ENCODE measurements at regions not wholly inside any gene's neighbourhood (a gene's known extent, or its start where the extent isn't known, plus 50 kb on each side); places are given as distances from the start of the nearest gene placed in this dataset.

GRCh38 chr2:198975779-198976178 lies 482.0 kb downstream of the SATB2 start:
- ATAC-seq (ENCODE audit: insufficient read depth, low FRiP score) (no peak), DNase-seq (no peak)
- Histone ChIP-seq H3K4me1 (ENCODE audit: control insufficient read depth in 5 of 5, insufficient read depth in 5 of 5, low read length in 5 of 5) (no peaks in the 10 kb centered on the region), H3K9ac (ENCODE audit: insufficient read depth in 1 of 2, low read length in 2 of 2) (no peak overlapping the region), H3K36me3 (ENCODE audit: control insufficient read depth in 4 of 4, insufficient read depth in 4 of 4, low read length in 4 of 4) (no peaks in the 10 kb centered on the region), H3K27me3 (ENCODE audit: control insufficient read depth in 3 of 3, insufficient read depth in 3 of 3, low read length in 2 of 3) (no peaks in the 10 kb centered on the region), H3K9me3 (ENCODE audit: control insufficient read depth in 4 of 4, insufficient read depth in 3 of 4, low read length in 3 of 4) (peaks cover 0 to 15% (median 10%) of the 10 kb centered on the region in 4 donors), H3K4me3 (no peak overlapping the region), H3K27ac (ENCODE audit: low read depth in 1 of 2, low read length in 1 of 2) (no peak overlapping the region)
- no peak for TF ChIP-seq CTCF (IDR thresholded peaks at IDR 0.05; ENCODE audit: control extremely low read depth, extremely low read depth)

- Histone ChIP-seq H3K27ac (ENCODE audit: low read depth in 1 of 2, low read length in 1 of 2) (no peak overlapping the region), H3K27me3 (ENCODE audit: control insufficient read depth in 3 of 3, insufficient read depth in 3 of 3, low read length in 2 of 3) (no peaks in the 10 kb centered on the region), H3K9me3 (ENCODE audit: control insufficient read depth in 4 of 4, insufficient read depth in 3 of 4, low read length in 3 of 4) (peaks cover 0 to 15% (median 10%) of the 10 kb centered on the region in 4 donors), H3K9ac (ENCODE audit: insufficient read depth in 1 of 2, low read length in 2 of 2) (no peak overlapping the region), H3K4me1 (ENCODE audit: control insufficient read depth in 5 of 5, insufficient read depth in 5 of 5, low read length in 5 of 5) (no peaks in the 10 kb centered on the region), H3K36me3 (ENCODE audit: control insufficient read depth in 4 of 4, insufficient read depth in 4 of 4, low read length in 4 of 4) (no peaks in the 10 kb centered on the region), H3K4me3 (no peak overlapping the region)
- 83% methylated on average over 2 of the region's 2 CpGs for WGBS, 2 donors
- DNase-seq, result no peak
- ATAC-seq (ENCODE audit: insufficient read depth, low FRiP score), result no peak
- TF ChIP-seq CTCF (IDR thresholded peaks at IDR 0.05; ENCODE audit: control extremely low read depth, extremely low read depth), result no peak
These were observed 484.0 kb downstream of the SATB2 start for GRCh38 chr2:198973785-198974184.

- Histone ChIP-seq H3K36me3 (ENCODE audit: control insufficient read depth in 4 of 4, insufficient read depth in 4 of 4, low read length in 4 of 4) (no peaks in the 10 kb centered on the region), H3K9ac (ENCODE audit: insufficient read depth in 1 of 2, low read length in 2 of 2) (no peak overlapping the region), H3K4me3 (no peak overlapping the region), H3K27ac (ENCODE audit: low read depth in 1 of 2, low read length in 1 of 2) (no peak overlapping the region), H3K27me3 (ENCODE audit: control insufficient read depth in 3 of 3, insufficient read depth in 3 of 3, low read length in 2 of 3) (no peaks in the 10 kb centered on the region), H3K9me3 (ENCODE audit: control insufficient read depth in 4 of 4, insufficient read depth in 3 of 4, low read length in 3 of 4) (peaks cover 0 to 15% (median 10%) of the 10 kb centered on the region in 4 donors), H3K4me1 (ENCODE audit: control insufficient read depth in 5 of 5, insufficient read depth in 5 of 5, low read length in 5 of 5) (no peaks in the 10 kb centered on the region)
- no peak for DNase-seq
- no peak for ATAC-seq (ENCODE audit: insufficient read depth, low FRiP score)
- no peak for TF ChIP-seq CTCF (IDR thresholded peaks at IDR 0.05; ENCODE audit: control extremely low read depth, extremely low read depth)
- 58 to 60% methylated on average over 3 of the region's 3 CpGs for WGBS, 2 donors
These were observed 484.6 kb downstream of the SATB2 start for GRCh38 chr2:198973181-198973580.

- no peak overlapping the region for H3K4me3 ChIP-seq
- no peak for TF ChIP-seq CTCF (IDR thresholded peaks at IDR 0.05; ENCODE audit: control extremely low read depth, extremely low read depth)
- H3K27ac ChIP-seq (ENCODE audit: low read depth in 1 of 2, low read length in 1 of 2), result no peak overlapping the region
- no peaks in the 10 kb centered on the region for H3K27me3 ChIP-seq (ENCODE audit: control insufficient read depth in 3 of 3, insufficient read depth in 3 of 3, low read length in 2 of 3)
- no peaks in the 10 kb centered on the region for H3K36me3 ChIP-seq (ENCODE audit: control insufficient read depth in 4 of 4, insufficient read depth in 4 of 4, low read length in 4 of 4)
- no peak for DNase-seq
- WGBS, 2 donors, result 82 to 88% methylated on average over 2 of the region's 2 CpGs
- H3K9ac ChIP-seq (ENCODE audit: insufficient read depth in 1 of 2, low read length in 2 of 2), result no peak overlapping the region
- no peaks in the 10 kb centered on the region for H3K4me1 ChIP-seq (ENCODE audit: control insufficient read depth in 5 of 5, insufficient read depth in 5 of 5, low read length in 5 of 5)
- H3K9me3 ChIP-seq (ENCODE audit: control insufficient read depth in 4 of 4, insufficient read depth in 3 of 4, low read length in 3 of 4), result peaks cover 0 to 3% (median 0%) of the 10 kb centered on the region in 4 donors
- no peak for ATAC-seq (ENCODE audit: insufficient read depth, low FRiP score)
These were observed 489.2 kb downstream of the SATB2 start for GRCh38 chr2:198968545-198968944.
